Left forelimb (tissue), 1 donor: ENCODE measurements at regions not wholly inside any gene's neighbourhood (a gene's known extent, or its start where the extent isn't known, plus 50 kb on each side); places are given as distances from the start of the nearest gene placed in this dataset.

ENCODE experiments used
- DNase-seq: peaks from one replicate; pipeline ENCODE4 v3.0.0-alpha.2; 2018; ENCODE audit warnings: low spot score

- DNase-seq, result no peak
These were observed 56.8 kb upstream of the FAM181A start for GRCh38 chr14:93870377-93870776.

- no peak for DNase-seq
These were observed 57.7 kb upstream of the FAM181A start for GRCh38 chr14:93869427-93869826.

GRCh38 chr14:93868165-93868564, 59.0 kb upstream of the FAM181A start:
- no peak for DNase-seq

- DNase-seq, result no peak
These were observed 64.9 kb upstream of the FAM181A start for GRCh38 chr14:93862265-93862664.

- DNase-seq, result no peak
These were observed 65.3 kb upstream of the FAM181A start for GRCh38 chr14:93861836-93862235.

GRCh38 chr14:93859957-93860356, 67.2 kb upstream of the FAM181A start:
- peak; percentile 77 for DNase-seq

- DNase-seq, result no peak
These were observed 68.2 kb upstream of the FAM181A start for GRCh38 chr14:93858896-93859295.

GRCh38 chr14:93857500-93858283, 69.4 kb upstream of the PRIMA1 start:
- no peak for DNase-seq

- DNase-seq, result no peak
These were observed 68.8 kb upstream of the PRIMA1 start for GRCh38 chr14:93857081-93857480.

- DNase-seq, result no peak
These were observed 67.5 kb upstream of the PRIMA1 start for GRCh38 chr14:93855737-93856136.

GRCh38 chr14:93847473-93847872, 59.2 kb upstream of the PRIMA1 start:
- no peak for DNase-seq

GRCh38 chr14:93838238-93838637, 50.0 kb upstream of the PRIMA1 start:
- DNase-seq, result no peak
